B cell (primary cell): ENCODE measurements at regions not wholly inside any gene's neighbourhood (a gene's known extent, or its start where the extent isn't known, plus 50 kb on each side); places are given as distances from the start of the nearest gene placed in this dataset.

Source experiments
- ATAC-seq: fragments of 200-7000 bp; cut with Tn5 transposase; one replicate; pipeline ENCODE4 v1.10.0; 2021; ENCODE audit warnings: low read depth, mild to moderate bottlenecking, moderate number of reproducible peaks, moderate library complexity
- CTCF ChIA-PET: fragments of 350-600 bp; sonication (Branson Sonifier 250); formaldehyde crosslinking; loops from one replicate; lab custom pipeline; 2021; ENCODE audit warnings: antibody characterized with exemption, inconsistent platforms; lab: Charles Lee
- POLR2A ChIA-PET: fragments of 350-600 bp; sonication (Branson Sonifier 250); formaldehyde crosslinking; loops from one replicate; lab custom pipeline; 2021; ENCODE audit warnings: antibody characterized with exemption; lab: Charles Lee
- DNase-seq: peaks from one replicate; pipeline ENCODE4 v3.0.0; 2013
- H2AFZ ChIP-seq: 2 replicates; pipeline ENCODE4 v1.6.1; 2012; ENCODE audit warnings: mild to moderate bottlenecking, low read depth, low read length; ENCODE audit not compliant: insufficient read depth, poor library complexity, severe bottlenecking
- H3K27ac ChIP-seq, 2 donors: 1 replicate in 1 of 2; 2 replicates in 1 of 2; pipeline ENCODE4 v1.5.1; 2012 to 2013; ENCODE audit warnings: low read length in 2 of 2, mild to moderate bottlenecking in 2 of 2, moderate library complexity in 1 of 2
- H3K27me3 ChIP-seq, 4 experiments: fragments of 200-600 bp in 1 of 4; sonication (generic) in 1 of 4; replicated peaks in 1 of 4; 1 replicate in 2 of 4; 2 replicates in 2 of 4; pipeline versions ENCODE4 v1.6.1 to v1.7.0; 2013 to 2016; ENCODE audit warnings: low read length in 3 of 4, mild to moderate bottlenecking in 2 of 4, mixed read lengths in 1 of 4, moderate library complexity in 1 of 4; ENCODE audit not compliant: insufficient read depth in 4 of 4, control insufficient read depth in 3 of 4; ENCODE audit errors: control extremely low read depth in 1 of 4
- H3K36me3 ChIP-seq, 2 experiments: replicated peaks in 1 of 2; 1 replicate in 1 of 2; 2 replicates in 1 of 2; pipeline versions ENCODE4 v1.6.1 to v1.7.1; 2013; ENCODE audit warnings: low read length in 1 of 2; ENCODE audit not compliant: insufficient read depth in 2 of 2, control insufficient read depth in 1 of 2; ENCODE audit errors: control extremely low read depth in 1 of 2, extremely low read depth in 1 of 2
- H3K4me1 ChIP-seq, 2 donors: fragments of 200-600 bp in 1 of 2; sonication (generic) in 1 of 2; 1 replicate in 1 of 2; 2 replicates in 1 of 2; pipeline versions ENCODE4 v1.5.1 to v1.6.1; 2013 to 2017; ENCODE audit warnings: low read length in 2 of 2; ENCODE audit not compliant: control insufficient read depth in 2 of 2, insufficient read depth in 2 of 2
- H3K4me2 ChIP-seq: replicated peaks from 2 replicates; pipeline ENCODE3; 2012; ENCODE audit warnings: mild to moderate bottlenecking, low read depth, low read length; ENCODE audit not compliant: poor library complexity, severe bottlenecking
- H3K4me3 ChIP-seq, 5 experiments: fragments of 200-600 bp in 1 of 5; sonication (generic) in 1 of 5; 1 replicate in 3 of 5; 2 replicates in 2 of 5; pipeline versions ENCODE4 v1.5.1 to v1.7.0; 2011 to 2016; ENCODE audit warnings: low read length in 4 of 5, mild to moderate bottlenecking in 4 of 5, low read depth in 2 of 5, control low read depth in 1 of 5, moderate library complexity in 1 of 5; ENCODE audit not compliant: insufficient read depth in 1 of 5; ENCODE audit errors: control extremely low read depth in 1 of 5, extremely low read depth in 1 of 5
- H3K79me2 ChIP-seq: fragments of 200-600 bp; sonication (generic); one replicate; pipeline ENCODE4 v1.6.0; 2016; ENCODE audit warnings: low read length; ENCODE audit not compliant: control insufficient read depth, insufficient read depth
- H3K9ac ChIP-seq: fragments of 200-600 bp; sonication (generic); 2 replicates; pipeline ENCODE4 v1.6.1; 2017; ENCODE audit warnings: mild to moderate bottlenecking, low read length, moderate library complexity
- H3K9me3 ChIP-seq, 3 donors: one replicate each; pipeline versions ENCODE4 v1.6.1 to v1.7.1; 2013; ENCODE audit warnings: low read length in 2 of 3; ENCODE audit not compliant: control insufficient read depth in 2 of 3, insufficient read depth in 1 of 3; ENCODE audit errors: control extremely low read depth in 1 of 3
- H4K20me1 ChIP-seq: 2 replicates; pipeline ENCODE4 v1.6.0; 2012; ENCODE audit warnings: mild to moderate bottlenecking, low read length; ENCODE audit not compliant: insufficient read depth, control insufficient read depth, poor library complexity, severe bottlenecking
- H3K27ac Mint-ChIP-seq: one replicate; pipeline ENCODE4 v1.8.0; 2021; ENCODE audit warnings: mixed read lengths
- H3K27me3 Mint-ChIP-seq: one replicate; pipeline ENCODE4 v1.8.0; 2021; ENCODE audit warnings: mixed read lengths
- H3K4me1 Mint-ChIP-seq: one replicate; pipeline ENCODE4 v1.8.0; 2021; ENCODE audit warnings: mixed read lengths
- H3K4me3 Mint-ChIP-seq: one replicate; pipeline ENCODE4 v1.8.0; 2021; ENCODE audit warnings: mixed read lengths
- H3K9me3 Mint-ChIP-seq: one replicate; pipeline ENCODE4 v1.8.0; 2022; ENCODE audit warnings: mixed read lengths; ENCODE audit not compliant: insufficient read depth
- CTCF ChIP-seq: fragments of 200-600 bp; IDR thresholded peaks from one replicate; pipeline ENCODE4 v1.8.0; 2022; ENCODE audit warnings: antibody characterized with exemption, mild to moderate bottlenecking
- EZH2 ChIP-seq: IDR thresholded peaks from 2 replicates; pipeline ENCODE4 v1.6.1; 2012; ENCODE audit warnings: borderline replicate concordance, low read depth, mild to moderate bottlenecking, moderate library complexity, low read length; ENCODE audit not compliant: insufficient read depth, poor library complexity, severe bottlenecking
- WGBS: methylation state at CpG from one replicate; pipeline ENCODE4 v1.1.5; 2013; ENCODE audit warnings: missing lambda C conversion rate; ENCODE audit not compliant: insufficient coverage; 5-methylcytosine and 5-hydroxymethylcytosine counted together
- intact Hi-C: fragments of 100-400 bp; cut with micrococcal nuclease; formaldehyde crosslinking; loops from one replicate; pipeline ENCODE4 v1.10.0; 2022

- Mint-ChIP-seq H3K4me3 (no peak overlapping the region), H3K27me3 (no peaks in the 10 kb centered on the region), H3K9me3 (peaks cover 6% of the 10 kb centered on the region), H3K27ac (no peak overlapping the region), H3K4me1 (no peaks in the 10 kb centered on the region)
- Histone ChIP-seq H3K9me3 (peaks cover 2 to 13% (median 4%) of the 10 kb centered on the region in 3 donors), H3K36me3 (no peaks in the 10 kb centered on the region), H3K27ac (no peak overlapping the region), H3K4me3 (no peak overlapping the region), H4K20me1 (no peaks in the 10 kb centered on the region), H3K4me2 (no peak overlapping the region), H3K4me1 (no peaks in the 10 kb centered on the region), H3K79me2 (no peaks in the 10 kb centered on the region), H3K9ac (no peak overlapping the region), H3K27me3 (no peaks in the 10 kb centered on the region), H2AFZ (no peak overlapping the region)
- WGBS, result no CpG with 5 or more reads among the region's 1 CpG
- CTCF ChIA-PET, result no interaction called here
- ATAC-seq (no peak), DNase-seq (no peak)
- POLR2A ChIA-PET, result no interaction called here
- TF ChIP-seq EZH2 (no peak), CTCF (no peak)
- intact Hi-C loops, result no loop called here
These were observed 193.0 kb upstream of the PBX1 start for GRCh38 chr1:164366014-164366413.

- POLR2A ChIA-PET, result no interaction called here
- H3K27me3 ChIP-seq, result no peaks in the 10 kb centered on the region
These were observed 189.2 kb upstream of the PBX1 start for GRCh38 chr1:164369698-164370365.

More at GRCh38 chr1:164369698-164370365, 189.2 kb upstream of the PBX1 start:
- H3K4me2 ChIP-seq, result no peak overlapping the region
- no peak for TF ChIP-seq EZH2
- Mint-ChIP-seq H3K9me3 (peaks cover 8% of the 10 kb centered on the region), H3K4me1 (no peaks in the 10 kb centered on the region), H3K4me3 (no peak overlapping the region), H3K27me3 (no peaks in the 10 kb centered on the region), H3K27ac (no peak overlapping the region)
- intact Hi-C loops, result no loop called here
- H3K9me3 ChIP-seq, result peaks cover 2 to 13% (median 4%) of the 10 kb centered on the region in 3 donors
- no peak overlapping the region for H2AFZ ChIP-seq
- CTCF ChIA-PET, result no interaction called here
- no peak overlapping the region for H3K4me3 ChIP-seq
- no peaks in the 10 kb centered on the region for H4K20me1 ChIP-seq
- H3K36me3 ChIP-seq, result no peaks in the 10 kb centered on the region
- H3K9ac ChIP-seq, result no peak overlapping the region
- DNase-seq (no peak), ATAC-seq (no peak)
- no peak overlapping the region for H3K27ac ChIP-seq
- no peaks in the 10 kb centered on the region for H3K4me1 ChIP-seq
- 90% methylated on average over 2 of the region's 4 CpGs for WGBS
- no peaks in the 10 kb centered on the region for H3K79me2 ChIP-seq
